BE2C (cell line): ENCODE measurements at regions not wholly inside any gene's neighbourhood (a gene's known extent, or its start where the extent isn't known, plus 50 kb on each side); places are given as distances from the start of the nearest gene placed in this dataset.

Source experiments
- DNase-seq: peaks from one replicate; pipeline ENCODE4 v3.0.0-alpha.2; 2020
- H3K27me3 ChIP-seq: fragments of 250-450 bp; sonication (Bioruptor Pico); 2 replicates; pipeline ENCODE4 v1.5.1; 2020; ENCODE audit warnings: mild to moderate bottlenecking
- H3K36me3 ChIP-seq: fragments of 250-450 bp; sonication (Bioruptor Pico); 2 replicates; pipeline ENCODE4 v1.5.1; 2020; ENCODE audit warnings: mild to moderate bottlenecking
- H3K4me1 ChIP-seq: fragments of 250-450 bp; sonication (Bioruptor Pico); 2 replicates; pipeline ENCODE4 v1.5.1; 2020
- H3K4me3 ChIP-seq: 2 replicates; pipeline ENCODE4 v1.5.1; 2011; ENCODE audit warnings: low read depth, low read length
- H3K9me3 ChIP-seq: fragments of 250-450 bp; sonication (Bioruptor Pico); 2 replicates; pipeline ENCODE4 v1.5.1; 2020
- CTCF ChIP-seq: IDR thresholded peaks from 2 replicates; pipeline ENCODE4 v1.5.1; 2012; ENCODE audit warnings: mild to moderate bottlenecking, low read depth, low read length

GRCh38 chr2:66940080-66940479 lies 457.1 kb upstream of the ETAA1 start:
- Histone ChIP-seq H3K4me3 (no peak overlapping the region), H3K36me3 (no peaks in the 10 kb centered on the region), H3K9me3 (no peaks in the 10 kb centered on the region), H3K27me3 (no peaks in the 10 kb centered on the region), H3K4me1 (no peaks in the 10 kb centered on the region)
- no peak for DNase-seq
- TF ChIP-seq CTCF: no peak

- no peak overlapping the region for H3K4me3 ChIP-seq
- H3K4me1 ChIP-seq: no peaks in the 10 kb centered on the region
- no peak for DNase-seq
- H3K27me3 ChIP-seq: no peaks in the 10 kb centered on the region
- H3K9me3 ChIP-seq: no peaks in the 10 kb centered on the region
- TF ChIP-seq CTCF: no peak
- H3K36me3 ChIP-seq: no peaks in the 10 kb centered on the region
These were observed 448.9 kb upstream of the ETAA1 start for GRCh38 chr2:66948234-66948633.

- Histone ChIP-seq H3K9me3 (no peaks in the 10 kb centered on the region), H3K4me1 (no peaks in the 10 kb centered on the region), H3K4me3 (no peak overlapping the region), H3K36me3 (no peaks in the 10 kb centered on the region), H3K27me3 (no peaks in the 10 kb centered on the region)
- TF ChIP-seq CTCF: no peak
- no peak for DNase-seq
These were observed 439.9 kb upstream of the ETAA1 start for GRCh38 chr2:66957198-66957597.

- H3K4me3 ChIP-seq: no peak overlapping the region
- no peaks in the 10 kb centered on the region for H3K4me1 ChIP-seq
- H3K36me3 ChIP-seq: no peaks in the 10 kb centered on the region
- no peaks in the 10 kb centered on the region for H3K9me3 ChIP-seq
- no peak for DNase-seq
- H3K27me3 ChIP-seq: no peaks in the 10 kb centered on the region
- TF ChIP-seq CTCF: no peak
These were observed 439.5 kb upstream of the ETAA1 start for GRCh38 chr2:66957677-66958076.

GRCh38 chr2:66960161-66960560 lies 437.0 kb upstream of the ETAA1 start:
- no peaks in the 10 kb centered on the region for H3K36me3 ChIP-seq
- DNase-seq: no peak
- no peaks in the 10 kb centered on the region for H3K9me3 ChIP-seq
- TF ChIP-seq CTCF: no peak
- no peaks in the 10 kb centered on the region for H3K27me3 ChIP-seq
- H3K4me1 ChIP-seq: no peaks in the 10 kb centered on the region
- H3K4me3 ChIP-seq: no peak overlapping the region

GRCh38 chr2:66962716-66963115 lies 434.4 kb upstream of the ETAA1 start:
- no peaks in the 10 kb centered on the region for H3K36me3 ChIP-seq
- TF ChIP-seq CTCF: no peak
- no peak overlapping the region for H3K4me3 ChIP-seq
- DNase-seq: peak; percentile 9
- H3K9me3 ChIP-seq: no peaks in the 10 kb centered on the region
- H3K27me3 ChIP-seq: no peaks in the 10 kb centered on the region
- H3K4me1 ChIP-seq: no peaks in the 10 kb centered on the region
